H9 (cell line): ENCODE measurements at regions not wholly inside any gene's neighbourhood (a gene's known extent, or its start where the extent isn't known, plus 50 kb on each side); places are given as distances from the start of the nearest gene placed in this dataset.
"Not testable (repeated sequence)": the region's sequence is repeated elsewhere in the genome, so short reads cannot be mapped to it uniquely, and the experiment has no call there.

Source experiments
- DNase-seq: peaks from one replicate; pipeline ENCODE4 v3.0.0-alpha.2; 2017
- H2AFZ ChIP-seq: one replicate; pipeline ENCODE4 v1.6.1; 2013; ENCODE audit warnings: mild to moderate bottlenecking, low read length, control low read depth, moderate library complexity
- H2AK5ac ChIP-seq: 2 replicates; pipeline ENCODE4 v1.6.1; 2013; ENCODE audit warnings: low read length, control low read depth, mixed read lengths; ENCODE audit not compliant: insufficient read length
- H2BK120ac ChIP-seq: one replicate; pipeline ENCODE4 v1.6.1; 2013; ENCODE audit warnings: low read depth, mild to moderate bottlenecking, low read length, control low read depth, inconsistent platforms; ENCODE audit not compliant: poor library complexity, severe bottlenecking
- H2BK12ac ChIP-seq: 2 replicates; pipeline ENCODE4 v1.6.1; 2013; ENCODE audit warnings: low read length, control low read depth, mixed read lengths, low read depth; ENCODE audit not compliant: insufficient read length
- H2BK15ac ChIP-seq: 2 replicates; pipeline ENCODE4 v1.6.1; 2013; ENCODE audit warnings: low read depth, low read length, control low read depth
- H2BK20ac ChIP-seq: one replicate; pipeline ENCODE4 v1.6.1; 2013; ENCODE audit warnings: low read depth, mild to moderate bottlenecking, low read length, control low read depth, inconsistent platforms; ENCODE audit not compliant: poor library complexity, severe bottlenecking
- H2BK5ac ChIP-seq: 2 replicates; pipeline ENCODE4 v1.6.1; 2013; ENCODE audit warnings: low read length, control low read depth, mixed read lengths; ENCODE audit not compliant: insufficient read length
- H3K14ac ChIP-seq: 2 replicates; pipeline ENCODE4 v1.6.1; 2013; ENCODE audit warnings: low read length, control low read depth; ENCODE audit not compliant: insufficient read depth
- H3K18ac ChIP-seq: 2 replicates; pipeline ENCODE4 v1.6.1; 2013; ENCODE audit warnings: low read depth, mild to moderate bottlenecking, mixed read lengths, low read length, control low read depth; ENCODE audit not compliant: insufficient read length
- H3K23ac ChIP-seq: 2 replicates; pipeline ENCODE4 v1.6.1; 2013; ENCODE audit warnings: low read length, control low read depth, mixed read lengths, low read depth; ENCODE audit not compliant: insufficient read length
- H3K23me2 ChIP-seq: 2 replicates; pipeline ENCODE4 v1.6.1; 2013; ENCODE audit warnings: low read depth, mild to moderate bottlenecking, mixed read lengths, low read length, control low read depth; ENCODE audit not compliant: insufficient read length, poor library complexity, severe bottlenecking
- H3K27ac ChIP-seq: 2 replicates; pipeline ENCODE4 v1.5.1; 2013; ENCODE audit warnings: low read length, control low read depth, mixed read lengths, low read depth; ENCODE audit not compliant: insufficient read length
- H3K27me3 ChIP-seq: 2 replicates; pipeline ENCODE4 v1.6.1; 2013; ENCODE audit warnings: low read length, control low read depth, inconsistent platforms; ENCODE audit not compliant: insufficient read depth
- H3K4ac ChIP-seq: 2 replicates; pipeline ENCODE4 v1.6.1; 2013; ENCODE audit warnings: low read depth, mild to moderate bottlenecking, control low read depth, inconsistent platforms, low read length, moderate library complexity
- H3K4me1 ChIP-seq: 2 replicates; pipeline ENCODE4 v1.6.1; 2013; ENCODE audit warnings: low read length, control low read depth, inconsistent platforms; ENCODE audit not compliant: insufficient read depth
- H3K4me2 ChIP-seq: 2 replicates; pipeline ENCODE4 v1.6.1; 2013; ENCODE audit warnings: low read length, control low read depth, mixed read lengths; ENCODE audit not compliant: insufficient read length, insufficient read depth
- H3K56ac ChIP-seq: 2 replicates; pipeline ENCODE4 v1.6.1; 2013; ENCODE audit warnings: low read depth, mild to moderate bottlenecking, mixed read lengths, low read length, control low read depth; ENCODE audit not compliant: insufficient read length
- H3K79me1 ChIP-seq: 2 replicates; pipeline ENCODE4 v1.6.1; 2013; ENCODE audit warnings: low read depth, mild to moderate bottlenecking, moderate library complexity, low read length, control low read depth, inconsistent platforms; ENCODE audit not compliant: insufficient read depth, poor library complexity, severe bottlenecking
- H3K79me2 ChIP-seq: 2 replicates; pipeline ENCODE4 v1.6.1; 2013; ENCODE audit warnings: low read length, control low read depth, inconsistent platforms; ENCODE audit not compliant: insufficient read depth
- H3K9ac ChIP-seq: 2 replicates; pipeline ENCODE4 v1.6.1; 2013; ENCODE audit warnings: low read length, control low read depth, mixed read lengths; ENCODE audit not compliant: insufficient read length; ENCODE audit errors: extremely low read depth
- H3K9me3 ChIP-seq: one replicate; pipeline ENCODE4 v1.6.1; 2013; ENCODE audit warnings: low read depth, low read length, inconsistent platforms; ENCODE audit not compliant: control insufficient read depth
- H3T11ph ChIP-seq: one replicate; pipeline ENCODE4 v1.6.1; 2013; ENCODE audit warnings: mild to moderate bottlenecking, low read length, control low read depth, inconsistent platforms
- H4K20me1 ChIP-seq: one replicate; pipeline ENCODE4 v1.6.1; 2013; ENCODE audit not compliant: control insufficient read depth, insufficient read length, insufficient read depth
- H4K5ac ChIP-seq: 2 replicates; pipeline ENCODE4 v1.6.1; 2013; ENCODE audit warnings: low read depth, mild to moderate bottlenecking, mixed read lengths, low read length, control low read depth; ENCODE audit not compliant: insufficient read length
- H4K8ac ChIP-seq: replicated peaks from 2 replicates; pipeline ENCODE4 v1.6.1; 2013; ENCODE audit warnings: low read length, control low read depth, mixed read lengths, low read depth; ENCODE audit not compliant: insufficient read length
- H4K91ac ChIP-seq: 2 replicates; pipeline ENCODE4 v1.6.1; 2013; ENCODE audit warnings: low read depth, mild to moderate bottlenecking, moderate library complexity, mixed read lengths, low read length, control low read depth; ENCODE audit not compliant: insufficient read length
- H3K27ac Mint-ChIP-seq, 3 experiments: 2 replicates in 2 of 3; 3 replicates in 1 of 3; pipeline ENCODE4 v1.8.0; 2020 to 2021; ENCODE audit warnings: mixed read lengths in 3 of 3, mild to moderate bottlenecking in 1 of 3, moderate library complexity in 1 of 3
- H3K27me3 Mint-ChIP-seq: 2 replicates; pipeline ENCODE4 v1.8.0; 2021; ENCODE audit warnings: low read depth, mild to moderate bottlenecking, moderate library complexity, mixed read lengths
- H3K36me3 Mint-ChIP-seq, 3 experiments: 2 replicates in 2 of 3; 3 replicates in 1 of 3; pipeline ENCODE4 v1.8.0; 2020 to 2021; ENCODE audit warnings: low read depth in 3 of 3, mixed read lengths in 3 of 3; ENCODE audit not compliant: insufficient read depth in 1 of 3
- H3K4me1 Mint-ChIP-seq, 2 experiments: 2 replicates each; pipeline ENCODE4 v1.8.0; 2020; ENCODE audit warnings: mixed read lengths in 2 of 2
- H3K4me3 Mint-ChIP-seq, 2 experiments: 2 replicates in 1 of 2; 3 replicates in 1 of 2; pipeline ENCODE4 v1.8.0; 2020 to 2021; ENCODE audit warnings: mild to moderate bottlenecking in 2 of 2, mixed read lengths in 2 of 2, moderate library complexity in 1 of 2
- H3K9me3 Mint-ChIP-seq, 2 experiments: 2 replicates in 1 of 2; 3 replicates in 1 of 2; pipeline ENCODE4 v1.8.0; 2020; ENCODE audit warnings: mild to moderate bottlenecking in 2 of 2, mixed read lengths in 2 of 2, moderate library complexity in 1 of 2
- WGBS: extraction: QIAGEN DNeasy Blood & Tissue Kit; methylation state at CpG from one replicate; pipeline ENCODE4 v1.1.7; 2013; ENCODE audit warnings: missing lambda C conversion rate, low lambda C conversion rate, mixed read lengths; ENCODE audit not compliant: insufficient read length; ENCODE audit errors: extremely low coverage; 5-methylcytosine and 5-hydroxymethylcytosine counted together

- H3K18ac ChIP-seq, H3T11ph ChIP-seq, H3K23me2 ChIP-seq, H3K79me2 ChIP-seq, H3K4me2 ChIP-seq, H3K9me3 Mint-ChIP-seq, H3K4ac ChIP-seq, H2BK5ac ChIP-seq, H3K79me1 ChIP-seq, H3K9me3 ChIP-seq, H3K36me3 Mint-ChIP-seq, H2BK15ac ChIP-seq, H2AFZ ChIP-seq, H4K91ac ChIP-seq, H4K5ac ChIP-seq, H2AK5ac ChIP-seq, H2BK120ac ChIP-seq, H3K27me3 ChIP-seq, H3K27ac Mint-ChIP-seq, H4K20me1 ChIP-seq, H3K9ac ChIP-seq, H3K14ac ChIP-seq, H3K4me1 ChIP-seq, H4K8ac ChIP-seq, H3K4me1 Mint-ChIP-seq, H3K4me3 Mint-ChIP-seq, DNase-seq, H2BK12ac ChIP-seq, H3K56ac ChIP-seq, H3K23ac ChIP-seq, H2BK20ac ChIP-seq, H3K27ac ChIP-seq: not testable (repeated sequence)
- H3K27me3 Mint-ChIP-seq, result peaks cover 19% of the 10 kb centered on the region
- no CpG with 5 or more reads among the region's 6 CpGs for WGBS
These were observed 89.9 kb upstream of the ZNG1F start for GRCh38 chr9:41279033-41279432.

DNA sequence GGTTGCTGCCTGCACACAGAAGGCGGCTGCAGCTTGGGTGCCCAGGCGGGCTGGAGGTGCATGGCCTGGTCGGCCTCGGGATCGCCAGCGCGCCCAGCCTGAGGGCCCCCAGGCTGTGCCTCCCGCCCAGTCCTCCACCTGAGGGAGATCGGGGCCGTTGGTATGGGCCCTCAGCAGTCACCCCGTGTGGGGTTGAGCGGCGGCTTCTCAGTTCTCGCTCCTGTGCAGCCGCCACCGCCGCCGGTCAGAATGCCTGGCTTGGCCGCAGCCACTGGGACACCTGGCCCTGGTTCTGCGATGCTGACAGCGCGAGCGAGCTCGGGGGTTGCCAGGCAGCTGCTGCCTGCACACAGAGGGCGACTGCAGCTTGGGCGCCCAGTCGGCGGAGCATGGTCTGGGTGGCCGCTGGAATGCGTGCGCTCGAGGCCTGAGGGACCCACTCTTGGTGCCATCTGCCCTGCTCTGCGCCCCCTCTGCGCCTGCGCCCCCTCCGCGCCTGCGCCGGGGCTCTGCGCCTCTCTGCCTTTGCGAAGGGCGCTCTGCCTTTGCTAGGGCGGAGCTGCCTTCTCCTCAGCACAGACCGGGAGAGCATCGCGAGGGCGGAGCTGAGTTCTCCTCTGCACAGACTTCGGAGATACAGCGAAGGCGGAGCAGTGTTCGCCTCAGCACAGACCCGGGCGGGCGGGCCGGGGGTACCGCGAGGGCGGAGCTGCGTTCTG, 84.6 kb upstream of the ZNG1F start:
- H2AFZ ChIP-seq, result not testable (repeated sequence)

More for the DNA sequence above, 84.6 kb upstream of the ZNG1F start:
- H3K9me3 ChIP-seq, H3K9ac ChIP-seq, H2BK12ac ChIP-seq, H3K27me3 ChIP-seq, H3K56ac ChIP-seq, H3K4me2 ChIP-seq, H3T11ph ChIP-seq, H2BK20ac ChIP-seq, H3K9me3 Mint-ChIP-seq, H3K36me3 Mint-ChIP-seq, H3K4me1 Mint-ChIP-seq, H2AK5ac ChIP-seq, H2BK120ac ChIP-seq, H2BK5ac ChIP-seq, H3K23ac ChIP-seq, H3K18ac ChIP-seq, H2BK15ac ChIP-seq, H3K79me1 ChIP-seq, H4K20me1 ChIP-seq, H3K27ac ChIP-seq, H4K8ac ChIP-seq, H3K27ac Mint-ChIP-seq, H4K5ac ChIP-seq, H3K23me2 ChIP-seq, H3K4ac ChIP-seq, H3K79me2 ChIP-seq, H3K4me1 ChIP-seq, H3K14ac ChIP-seq, H4K91ac ChIP-seq: not testable (repeated sequence)
- peak; percentile 81 for DNase-seq
- WGBS, result no CpG with 5 or more reads among the region's 59 CpGs
- peak overlapping the region; percentile 49 to 62 for H3K4me3 Mint-ChIP-seq
- H3K27me3 Mint-ChIP-seq, result peaks cover 30% of the 10 kb centered on the region
